ENCODE measurements at regions not wholly inside any gene's neighbourhood (a gene's known extent, or its start where the extent isn't known, plus 50 kb on each side); places are given as distances from the start of the nearest gene placed in this dataset.

- DNase-seq (no peak), FAIRE-seq (no peak)
- intact Hi-C loops (cut with DNase I) = no loop called here
- Histone ChIP-seq H3K9ac (ENCODE audit: low read length in 3 of 3) (no peak overlapping the region), H3K9me3 (ENCODE audit: control insufficient read depth in 2 of 3, insufficient read depth in 1 of 3, low read length in 3 of 3) (no peaks in the 10 kb centered on the region), H3K36me3 (ENCODE audit: control insufficient read depth in 2 of 3, insufficient read depth in 3 of 3, low read length in 3 of 3) (no peaks in the 10 kb centered on the region), H3K27me3 (ENCODE audit: control insufficient read depth, insufficient read depth, low read length) (no peaks in the 10 kb centered on the region), H3K4me1 (ENCODE audit: control insufficient read depth in 2 of 3, insufficient read depth in 2 of 3, low read depth in 1 of 3, low read length in 3 of 3) (no peaks in the 10 kb centered on the region), H3K27ac (ENCODE audit: low read depth in 2 of 2, low read length in 2 of 2) (no peak overlapping the region), H3K4me3 (ENCODE audit: low read length in 3 of 3) (no peak overlapping the region)
- TF ChIP-seq CTCF (IDR thresholded peaks at IDR 0.05; ENCODE audit: borderline replicate concordance, extremely low read depth, insufficient read depth) = no peak
These were observed 245.8 kb downstream of the PLA2G4A start for GRCh38 chr1:187074445-187075048.

- intact Hi-C loops (cut with DNase I) = no loop called here
- FAIRE-seq (no peak), DNase-seq (no peak)
- Histone ChIP-seq H3K9me3 (ENCODE audit: control insufficient read depth in 2 of 3, insufficient read depth in 1 of 3, low read length in 3 of 3) (no peaks in the 10 kb centered on the region), H3K36me3 (ENCODE audit: control insufficient read depth in 2 of 3, insufficient read depth in 3 of 3, low read length in 3 of 3) (no peaks in the 10 kb centered on the region), H3K4me1 (ENCODE audit: control insufficient read depth in 2 of 3, insufficient read depth in 2 of 3, low read depth in 1 of 3, low read length in 3 of 3) (no peaks in the 10 kb centered on the region), H3K4me3 (ENCODE audit: low read length in 3 of 3) (no peak overlapping the region), H3K27ac (ENCODE audit: low read depth in 2 of 2, low read length in 2 of 2) (no peak overlapping the region), H3K9ac (ENCODE audit: low read length in 3 of 3) (no peak overlapping the region), H3K27me3 (ENCODE audit: control insufficient read depth, insufficient read depth, low read length) (no peaks in the 10 kb centered on the region)
- no peak for TF ChIP-seq CTCF (IDR thresholded peaks at IDR 0.05; ENCODE audit: borderline replicate concordance, extremely low read depth, insufficient read depth)
These were observed 248.2 kb downstream of the PLA2G4A start for GRCh38 chr1:187076922-187077321.

- FAIRE-seq (no peak), DNase-seq (no peak)
- no peak overlapping the region for H3K9ac ChIP-seq (ENCODE audit: low read length in 3 of 3)
- no peak for TF ChIP-seq CTCF (IDR thresholded peaks at IDR 0.05; ENCODE audit: borderline replicate concordance, extremely low read depth, insufficient read depth)
- no peaks in the 10 kb centered on the region for H3K27me3 ChIP-seq (ENCODE audit: control insufficient read depth, insufficient read depth, low read length)
- H3K36me3 ChIP-seq (ENCODE audit: control insufficient read depth in 2 of 3, insufficient read depth in 3 of 3, low read length in 3 of 3) = no peaks in the 10 kb centered on the region
- intact Hi-C loops (cut with DNase I) = no loop called here
- no peak overlapping the region for H3K27ac ChIP-seq (ENCODE audit: low read depth in 2 of 2, low read length in 2 of 2)
- no peaks in the 10 kb centered on the region for H3K4me1 ChIP-seq (ENCODE audit: control insufficient read depth in 2 of 3, insufficient read depth in 2 of 3, low read depth in 1 of 3, low read length in 3 of 3)
- no peak overlapping the region for H3K4me3 ChIP-seq (ENCODE audit: low read length in 3 of 3)
- no peaks in the 10 kb centered on the region for H3K9me3 ChIP-seq (ENCODE audit: control insufficient read depth in 2 of 3, insufficient read depth in 1 of 3, low read length in 3 of 3)
These were observed 249.6 kb downstream of the PLA2G4A start for GRCh38 chr1:187078321-187078720.

- no peak overlapping the region for H3K4me3 ChIP-seq (ENCODE audit: low read length in 3 of 3)
- FAIRE-seq = no peak
These were observed 250.2 kb downstream of the PLA2G4A start for GRCh38 chr1:187078916-187079315.

More at GRCh38 chr1:187078916-187079315, 250.2 kb downstream of the PLA2G4A start:
- Histone ChIP-seq H3K27ac (ENCODE audit: low read depth in 2 of 2, low read length in 2 of 2) (no peak overlapping the region), H3K4me1 (ENCODE audit: control insufficient read depth in 2 of 3, insufficient read depth in 2 of 3, low read depth in 1 of 3, low read length in 3 of 3) (no peaks in the 10 kb centered on the region), H3K27me3 (ENCODE audit: control insufficient read depth, insufficient read depth, low read length) (no peaks in the 10 kb centered on the region), H3K9ac (ENCODE audit: low read length in 3 of 3) (no peak overlapping the region), H3K9me3 (ENCODE audit: control insufficient read depth in 2 of 3, insufficient read depth in 1 of 3, low read length in 3 of 3) (no peaks in the 10 kb centered on the region), H3K36me3 (ENCODE audit: control insufficient read depth in 2 of 3, insufficient read depth in 3 of 3, low read length in 3 of 3) (no peaks in the 10 kb centered on the region)
- intact Hi-C loops (cut with DNase I) = no loop called here
- no peak for TF ChIP-seq CTCF (IDR thresholded peaks at IDR 0.05; ENCODE audit: borderline replicate concordance, extremely low read depth, insufficient read depth)
- no peak for DNase-seq
